ENCODE measurements at regions not wholly inside any gene's neighbourhood (a gene's known extent, or its start where the extent isn't known, plus 50 kb on each side); places are given as distances from the start of the nearest gene placed in this dataset.

DNA sequence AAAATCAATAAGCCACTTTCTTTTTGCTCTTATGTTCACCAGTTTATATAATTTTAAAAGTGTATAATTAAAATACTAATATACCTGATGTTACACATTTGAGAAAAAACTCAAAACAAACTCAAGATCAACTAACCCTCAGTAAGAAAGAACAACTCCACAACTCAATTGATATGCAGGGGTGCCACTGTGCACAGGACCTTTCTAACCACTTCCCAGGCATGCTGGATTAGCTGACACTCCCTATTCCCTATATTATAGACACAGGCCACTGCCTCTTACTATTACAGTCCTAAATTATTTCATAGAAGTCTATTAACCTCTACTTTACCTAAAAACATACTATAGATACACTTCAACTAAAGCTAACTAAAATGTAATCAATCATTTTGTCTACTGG lies 191.7 kb upstream of the KRR1 start:
- CTCF ChIA-PET = interaction anchor here (0.9 kb wide), 1 partner anchor 23 kb away, joined by 3 read pairs; no protein-coding TSS in a partner anchor

DNA sequence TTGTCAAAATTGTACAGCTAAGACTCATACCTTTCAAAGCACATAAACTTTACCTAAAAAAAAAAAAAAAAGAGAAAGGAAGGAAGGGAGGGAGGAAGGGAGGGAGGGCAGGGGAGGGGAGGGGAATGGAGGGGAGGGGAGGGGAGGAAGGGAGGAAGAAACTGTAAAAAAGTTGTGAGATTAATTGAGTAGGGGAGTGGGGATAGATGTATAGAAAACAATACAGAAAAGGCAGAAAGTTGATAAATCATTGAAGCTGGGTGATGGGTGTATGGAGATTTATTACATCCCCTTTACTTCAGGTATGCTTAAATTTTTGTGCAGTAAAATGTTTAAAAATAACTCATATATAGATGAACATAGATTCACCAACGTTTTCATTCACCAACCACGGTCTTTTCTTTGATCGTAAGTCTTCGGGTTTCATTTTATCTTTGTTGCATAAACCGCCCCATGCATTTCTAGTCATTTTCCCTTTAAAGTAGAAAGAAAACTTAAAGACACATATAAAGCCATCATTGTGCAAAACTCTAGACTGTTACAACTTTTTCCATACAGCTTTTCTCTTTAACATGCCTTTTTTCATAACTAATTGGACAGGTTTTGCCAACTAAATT lies 191.2 kb upstream of the KRR1 start:
- DNase-seq = no peak
- 55% methylated on average over 5 of the region's 5 CpGs for WGBS (ENCODE audit: low lambda C conversion rate)
- H3K4me2 ChIP-seq = no peak overlapping the region
- no peaks in the 10 kb centered on the region for H3K36me3 ChIP-seq (replicated peaks in 1 of 2; ENCODE audit: control insufficient read depth in 1 of 2, insufficient read depth in 2 of 2, low read length in 1 of 2)
- H2AFZ ChIP-seq (ENCODE audit: low read depth) = no peak overlapping the region
- no peaks in the 10 kb centered on the region for H4K20me1 ChIP-seq (ENCODE audit: insufficient read depth)
- H3K9ac ChIP-seq = no peak overlapping the region
- peaks cover 13 to 21% of the 10 kb centered on the region in 2 experiments for H3K4me1 ChIP-seq (ENCODE audit: control insufficient read depth in 1 of 2, insufficient read depth in 2 of 2, low read depth in 1 of 2, low read length in 1 of 2)
- CTCF ChIA-PET = no interaction called here
- POLR2A ChIA-PET = no interaction called here
- H3K9me2 ChIP-seq = no peaks in the 10 kb centered on the region
- H3K4me3 ChIP-seq (ENCODE audit: low read depth in 2 of 2, low read length in 1 of 2) = no peak overlapping the region
- peaks cover 18% of the 10 kb centered on the region for H3F3A ChIP-seq (replicated peaks; ENCODE audit: insufficient read depth)
- no peaks in the 10 kb centered on the region for H3K9me3 ChIP-seq
- H3K27me3 ChIP-seq (ENCODE audit: insufficient read depth) = no peaks in the 10 kb centered on the region
- no peaks in the 10 kb centered on the region for H3K79me2 ChIP-seq (ENCODE audit: insufficient read depth)
- H3K27ac ChIP-seq (ENCODE audit: low read depth in 2 of 2, low read length in 1 of 2) = no peak overlapping the region
- TF ChIP-seq, protein P1, sequence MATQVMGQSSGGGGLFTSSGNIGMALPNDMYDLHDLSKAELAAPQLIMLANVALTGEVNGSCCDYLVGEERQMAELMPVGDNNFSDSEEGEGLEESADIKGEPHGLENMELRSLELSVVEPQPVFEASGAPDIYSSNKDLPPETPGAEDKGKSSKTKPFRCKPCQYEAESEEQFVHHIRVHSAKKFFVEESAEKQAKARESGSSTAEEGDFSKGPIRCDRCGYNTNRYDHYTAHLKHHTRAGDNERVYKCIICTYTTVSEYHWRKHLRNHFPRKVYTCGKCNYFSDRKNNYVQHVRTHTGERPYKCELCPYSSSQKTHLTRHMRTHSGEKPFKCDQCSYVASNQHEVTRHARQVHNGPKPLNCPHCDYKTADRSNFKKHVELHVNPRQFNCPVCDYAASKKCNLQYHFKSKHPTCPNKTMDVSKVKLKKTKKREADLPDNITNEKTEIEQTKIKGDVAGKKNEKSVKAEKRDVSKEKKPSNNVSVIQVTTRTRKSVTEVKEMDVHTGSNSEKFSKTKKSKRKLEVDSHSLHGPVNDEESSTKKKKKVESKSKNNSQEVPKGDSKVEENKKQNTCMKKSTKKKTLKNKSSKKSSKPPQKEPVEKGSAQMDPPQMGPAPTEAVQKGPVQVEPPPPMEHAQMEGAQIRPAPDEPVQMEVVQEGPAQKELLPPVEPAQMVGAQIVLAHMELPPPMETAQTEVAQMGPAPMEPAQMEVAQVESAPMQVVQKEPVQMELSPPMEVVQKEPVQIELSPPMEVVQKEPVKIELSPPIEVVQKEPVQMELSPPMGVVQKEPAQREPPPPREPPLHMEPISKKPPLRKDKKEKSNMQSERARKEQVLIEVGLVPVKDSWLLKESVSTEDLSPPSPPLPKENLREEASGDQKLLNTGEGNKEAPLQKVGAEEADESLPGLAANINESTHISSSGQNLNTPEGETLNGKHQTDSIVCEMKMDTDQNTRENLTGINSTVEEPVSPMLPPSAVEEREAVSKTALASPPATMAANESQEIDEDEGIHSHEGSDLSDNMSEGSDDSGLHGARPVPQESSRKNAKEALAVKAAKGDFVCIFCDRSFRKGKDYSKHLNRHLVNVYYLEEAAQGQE (IDR thresholded peaks at IDR 0.05; ENCODE audit: low read depth, low read length) = no peak
- TF ChIP-seq SIN3A (IDR thresholded peaks at IDR 0.05; ENCODE audit: borderline replicate concordance, low read depth, low read length) (no peak), RFX5 (IDR thresholded peaks at IDR 0.05; ENCODE audit: low read length) (no peak), TCF12 (IDR thresholded peaks at IDR 0.05) (no peak), EZH2phosphoT487 (IDR thresholded peaks at IDR 0.05; ENCODE audit: borderline replicate concordance, low read depth) (no peak), POLR2AphosphoS5 (IDR thresholded peaks at IDR 0.05; ENCODE audit: low read depth, low read length) (no peak), EP300 (IDR thresholded peaks at IDR 0.05; ENCODE audit: borderline replicate concordance in 1 of 2, low read depth in 1 of 2, low read length in 1 of 2) (no peak), SMC3 (IDR thresholded peaks at IDR 0.05; ENCODE audit: low read depth, low read length) (no peak)
- TF ChIP-seq, protein P2, sequence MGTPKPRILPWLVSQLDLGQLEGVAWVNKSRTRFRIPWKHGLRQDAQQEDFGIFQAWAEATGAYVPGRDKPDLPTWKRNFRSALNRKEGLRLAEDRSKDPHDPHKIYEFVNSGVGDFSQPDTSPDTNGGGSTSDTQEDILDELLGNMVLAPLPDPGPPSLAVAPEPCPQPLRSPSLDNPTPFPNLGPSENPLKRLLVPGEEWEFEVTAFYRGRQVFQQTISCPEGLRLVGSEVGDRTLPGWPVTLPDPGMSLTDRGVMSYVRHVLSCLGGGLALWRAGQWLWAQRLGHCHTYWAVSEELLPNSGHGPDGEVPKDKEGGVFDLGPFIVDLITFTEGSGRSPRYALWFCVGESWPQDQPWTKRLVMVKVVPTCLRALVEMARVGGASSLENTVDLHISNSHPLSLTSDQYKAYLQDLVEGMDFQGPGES (IDR thresholded peaks at IDR 0.05; ENCODE audit: low read depth, low read length) = no peak
- TF ChIP-seq, protein P3, sequence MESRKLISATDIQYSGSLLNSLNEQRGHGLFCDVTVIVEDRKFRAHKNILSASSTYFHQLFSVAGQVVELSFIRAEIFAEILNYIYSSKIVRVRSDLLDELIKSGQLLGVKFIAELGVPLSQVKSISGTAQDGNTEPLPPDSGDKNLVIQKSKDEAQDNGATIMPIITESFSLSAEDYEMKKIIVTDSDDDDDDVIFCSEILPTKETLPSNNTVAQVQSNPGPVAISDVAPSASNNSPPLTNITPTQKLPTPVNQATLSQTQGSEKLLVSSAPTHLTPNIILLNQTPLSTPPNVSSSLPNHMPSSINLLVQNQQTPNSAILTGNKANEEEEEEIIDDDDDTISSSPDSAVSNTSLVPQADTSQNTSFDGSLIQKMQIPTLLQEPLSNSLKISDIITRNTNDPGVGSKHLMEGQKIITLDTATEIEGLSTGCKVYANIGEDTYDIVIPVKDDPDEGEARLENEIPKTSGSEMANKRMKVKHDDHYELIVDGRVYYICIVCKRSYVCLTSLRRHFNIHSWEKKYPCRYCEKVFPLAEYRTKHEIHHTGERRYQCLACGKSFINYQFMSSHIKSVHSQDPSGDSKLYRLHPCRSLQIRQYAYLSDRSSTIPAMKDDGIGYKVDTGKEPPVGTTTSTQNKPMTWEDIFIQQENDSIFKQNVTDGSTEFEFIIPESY (IDR thresholded peaks at IDR 0.05; ENCODE audit: borderline replicate concordance, low read depth) = no peak

More for the DNA sequence above, 191.7 kb upstream of the KRR1 start:
- Histone ChIP-seq H3K27me3 (ENCODE audit: insufficient read depth) (no peaks in the 10 kb centered on the region), H3K9ac (no peak overlapping the region), H2AFZ (ENCODE audit: low read depth) (no peak overlapping the region), H3K4me2 (no peak overlapping the region), H3K27ac (ENCODE audit: low read depth in 2 of 2, low read length in 1 of 2) (no peak overlapping the region), H3K9me3 (no peaks in the 10 kb centered on the region), H3K79me2 (ENCODE audit: insufficient read depth) (no peaks in the 10 kb centered on the region), H3K9me2 (no peaks in the 10 kb centered on the region), H3F3A (replicated peaks; ENCODE audit: insufficient read depth) (peaks cover 18% of the 10 kb centered on the region), H3K36me3 (replicated peaks in 1 of 2; ENCODE audit: control insufficient read depth in 1 of 2, insufficient read depth in 2 of 2, low read length in 1 of 2) (no peaks in the 10 kb centered on the region), H3K4me1 (ENCODE audit: control insufficient read depth in 1 of 2, insufficient read depth in 2 of 2, low read depth in 1 of 2, low read length in 1 of 2) (peaks cover 13 to 25% of the 10 kb centered on the region in 2 experiments), H3K4me3 (ENCODE audit: low read depth in 2 of 2, low read length in 1 of 2) (no peak overlapping the region), H4K20me1 (ENCODE audit: insufficient read depth) (no peaks in the 10 kb centered on the region)
- POLR2A ChIA-PET = no interaction called here
- TF ChIP-seq, protein P2 (IDR thresholded peaks at IDR 0.05; ENCODE audit: low read depth, low read length) = no peak
- TF ChIP-seq RAD21 (IDR thresholded peaks at IDR 0.05; ENCODE audit: low read length) = no peak
- TF ChIP-seq, protein P3 (IDR thresholded peaks at IDR 0.05; ENCODE audit: borderline replicate concordance, low read depth) = no peak
- TF ChIP-seq, protein P4, sequence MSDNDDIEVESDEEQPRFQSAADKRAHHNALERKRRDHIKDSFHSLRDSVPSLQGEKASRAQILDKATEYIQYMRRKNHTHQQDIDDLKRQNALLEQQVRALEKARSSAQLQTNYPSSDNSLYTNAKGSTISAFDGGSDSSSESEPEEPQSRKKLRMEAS (IDR thresholded peaks at IDR 0.05; ENCODE audit: low read depth) = no peak
- no peak for DNase-seq
